Endothelial cell of umbilical vein (primary cell): ENCODE measurements at regions not wholly inside any gene's neighbourhood (a gene's known extent, or its start where the extent isn't known, plus 50 kb on each side); places are given as distances from the start of the nearest gene placed in this dataset.

ENCODE experiments used
- CTCF ChIP-seq, 2 donors: IDR thresholded peaks; 1 replicate in 1 of 2; 2 replicates in 1 of 2; pipeline ENCODE4 v1.5.1; 2011; ENCODE audit warnings: low read length in 2 of 2, mild to moderate bottlenecking in 2 of 2, moderate library complexity in 2 of 2, control low read depth in 1 of 2, inconsistent platforms in 1 of 2, low read depth in 1 of 2; ENCODE audit not compliant: insufficient read depth in 1 of 2; ENCODE audit errors: extremely low read depth in 1 of 2
- EZH2 ChIP-seq: IDR thresholded peaks from 2 replicates; pipeline ENCODE4 v1.6.1; 2012; ENCODE audit warnings: borderline replicate concordance, low read depth, mild to moderate bottlenecking, moderate library complexity, low read length, inconsistent platforms; ENCODE audit not compliant: severe bottlenecking
- FOS ChIP-seq: IDR thresholded peaks from 2 replicates; pipeline ENCODE4 v1.6.1; 2011; ENCODE audit warnings: mild to moderate bottlenecking, low read length, moderate library complexity, borderline replicate concordance; ENCODE audit not compliant: insufficient read depth
- GATA2 ChIP-seq: IDR thresholded peaks from 2 replicates; pipeline ENCODE4 v1.7.0; 2011; ENCODE audit warnings: low read depth, mild to moderate bottlenecking, moderate library complexity, mixed read lengths, low read length; ENCODE audit not compliant: insufficient read length, insufficient read depth
- JUN ChIP-seq: IDR thresholded peaks from 2 replicates; pipeline ENCODE4 v1.6.1; 2011; ENCODE audit warnings: borderline replicate concordance, low read depth; ENCODE audit not compliant: insufficient read length, insufficient read depth
- MAX ChIP-seq: IDR thresholded peaks from 2 replicates; pipeline ENCODE4 v1.6.1; 2011; ENCODE audit not compliant: insufficient read depth, insufficient read length
- MYC ChIP-seq: IDR thresholded peaks from one replicate; pipeline ENCODE4 v1.6.1; 2011; ENCODE audit warnings: mild to moderate bottlenecking, low read depth, low read length
- POLR2A ChIP-seq: IDR thresholded peaks from 2 replicates; pipeline ENCODE4 v1.6.1; 2012; ENCODE audit warnings: low read depth, mild to moderate bottlenecking, control low read depth, low read length
- POLR2AphosphoS5 ChIP-seq: IDR thresholded peaks from 2 replicates; pipeline ENCODE4 v1.6.1; 2012; ENCODE audit warnings: low read depth, mild to moderate bottlenecking, control low read depth, low read length, moderate library complexity; ENCODE audit not compliant: insufficient read depth

GRCh38 chr2:40955042-40955441 is 503.2 kb upstream of the SLC8A1 start:
- TF ChIP-seq CTCF (IDR thresholded peaks at IDR 0.05; ENCODE audit: extremely low read depth in 1 of 2, insufficient read depth in 1 of 2, low read depth in 1 of 2, low read length in 2 of 2), result no peak
- no peak for TF ChIP-seq MYC
- no peak for TF ChIP-seq POLR2A
- no peak for TF ChIP-seq POLR2AphosphoS5
- TF ChIP-seq GATA2, result no peak
- no peak for TF ChIP-seq EZH2
- no peak for TF ChIP-seq JUN
- no peak for TF ChIP-seq MAX
- no peak for TF ChIP-seq FOS
